IPS-NIHi11 (cell line): ENCODE measurements at regions not wholly inside any gene's neighbourhood (a gene's known extent, or its start where the extent isn't known, plus 50 kb on each side); places are given as distances from the start of the nearest gene placed in this dataset.
"Not testable (repeated sequence)": the region's sequence is repeated elsewhere in the genome, so short reads cannot be mapped to it uniquely, and the experiment has no call there.

Experiments
- DNase-seq: peaks from one replicate; pipeline ENCODE4 v3.0.0; 2012; ENCODE audit warnings: mixed read lengths, low spot score

- no peak for DNase-seq
Measured at GRCh38 chr6:15956205-15957106, 172.4 kb upstream of the MYLIP start.

DNA sequence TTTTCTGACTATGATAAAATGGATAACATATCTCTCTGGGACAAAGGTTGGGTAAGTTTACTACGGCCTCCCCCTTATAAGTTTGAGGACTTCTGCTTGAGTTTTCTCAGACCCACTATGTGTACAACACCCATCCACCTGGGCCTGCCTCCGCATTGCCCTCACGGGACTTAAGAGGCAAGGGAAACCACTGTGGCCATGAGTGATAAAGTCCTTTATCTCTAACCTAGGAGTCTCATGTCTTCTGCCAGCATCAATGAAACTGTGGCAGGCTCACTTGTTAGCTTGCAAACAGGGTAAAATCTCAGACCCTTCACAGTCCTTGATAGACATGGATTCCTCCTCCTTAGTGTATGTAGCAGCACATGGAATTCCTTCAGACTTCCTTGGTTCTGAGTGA, 173.4 kb upstream of the MYLIP start:
- DNase-seq, result no peak

GRCh38 chr6:15953152-15953880, 175.6 kb upstream of the MYLIP start:
- no peak for DNase-seq

GRCh38 chr6:15952231-15953151, 176.4 kb upstream of the MYLIP start:
- no peak for DNase-seq

DNA sequence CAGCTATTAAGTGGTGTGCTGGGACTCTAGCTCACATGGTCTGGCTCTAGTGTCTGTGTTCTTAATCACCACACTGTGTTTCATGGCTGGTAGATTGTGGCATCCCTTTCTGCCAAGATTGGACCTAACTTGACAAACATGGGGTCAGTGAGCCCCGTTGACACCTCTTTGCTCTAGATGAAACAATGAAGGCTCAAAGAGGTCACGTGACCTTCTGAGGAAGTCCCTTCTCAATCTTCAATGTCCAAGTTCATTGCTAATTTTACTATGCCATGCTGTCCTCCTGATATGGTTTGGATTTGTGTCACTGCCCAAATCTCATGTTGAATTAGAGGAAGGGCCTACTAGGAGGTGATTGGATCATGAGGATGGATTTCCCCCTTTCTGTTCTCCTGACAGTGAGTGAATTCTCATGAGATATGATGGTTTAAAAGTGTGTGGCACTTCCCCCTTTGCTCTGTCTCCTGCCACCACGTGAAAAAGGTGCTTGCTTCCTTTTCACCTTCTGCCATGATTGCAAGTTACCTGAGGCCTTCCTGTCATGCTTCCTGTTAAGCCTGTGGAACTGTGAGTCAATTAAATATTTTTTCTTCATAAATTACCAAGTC, 177.8 kb upstream of the MYLIP start:
- no peak for DNase-seq

DNA sequence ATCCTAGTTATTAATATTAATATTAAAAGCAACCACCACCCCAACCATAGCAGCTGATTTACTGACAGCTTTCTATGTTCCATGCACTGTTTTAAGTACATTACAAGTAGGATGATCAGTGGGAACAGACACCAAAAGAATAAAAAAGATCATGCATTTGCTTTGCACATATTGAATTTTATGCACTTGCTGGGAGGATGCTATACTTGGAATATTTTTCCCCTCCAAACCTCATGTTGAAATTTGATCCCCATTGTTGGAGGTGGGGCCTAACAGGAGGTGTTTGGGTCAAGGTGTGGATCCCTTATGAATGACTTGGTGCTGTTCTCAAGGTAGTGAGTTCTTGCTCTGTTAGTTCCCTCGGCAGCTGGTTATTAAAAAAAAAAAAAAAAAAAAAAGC, 178.9 kb upstream of the MYLIP start:
- no peak for DNase-seq

GRCh38 chr6:15948930-15949900, 179.7 kb upstream of the MYLIP start:
- DNase-seq, result peak; percentile 54

DNA sequence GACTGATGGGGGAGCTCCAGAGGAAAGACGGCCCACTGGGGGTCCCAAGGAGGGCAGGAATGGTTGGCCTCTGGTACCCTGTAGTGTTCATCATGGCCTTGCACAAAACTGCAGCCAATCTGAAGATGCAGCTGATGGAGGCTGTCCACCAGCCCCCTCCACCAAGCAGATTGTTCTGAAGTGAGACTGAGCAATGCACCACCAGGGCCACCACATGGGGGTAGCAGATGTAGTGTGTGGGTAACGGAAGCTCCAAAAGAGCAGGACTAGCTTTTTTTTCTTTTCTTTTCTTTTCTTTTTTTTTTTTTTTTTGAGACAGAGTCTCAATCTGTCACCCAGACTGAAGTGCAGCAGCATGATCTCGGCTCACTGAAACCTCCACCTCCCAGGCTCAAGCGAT, 181.0 kb upstream of the MYLIP start:
- DNase-seq, result no peak

- no peak for DNase-seq
Measured at GRCh38 chr6:15947436-15947835, 181.4 kb upstream of the MYLIP start.

GRCh38 chr6:15946701-15947385, 182.0 kb upstream of the MYLIP start:
- DNase-seq, result no peak

DNA sequence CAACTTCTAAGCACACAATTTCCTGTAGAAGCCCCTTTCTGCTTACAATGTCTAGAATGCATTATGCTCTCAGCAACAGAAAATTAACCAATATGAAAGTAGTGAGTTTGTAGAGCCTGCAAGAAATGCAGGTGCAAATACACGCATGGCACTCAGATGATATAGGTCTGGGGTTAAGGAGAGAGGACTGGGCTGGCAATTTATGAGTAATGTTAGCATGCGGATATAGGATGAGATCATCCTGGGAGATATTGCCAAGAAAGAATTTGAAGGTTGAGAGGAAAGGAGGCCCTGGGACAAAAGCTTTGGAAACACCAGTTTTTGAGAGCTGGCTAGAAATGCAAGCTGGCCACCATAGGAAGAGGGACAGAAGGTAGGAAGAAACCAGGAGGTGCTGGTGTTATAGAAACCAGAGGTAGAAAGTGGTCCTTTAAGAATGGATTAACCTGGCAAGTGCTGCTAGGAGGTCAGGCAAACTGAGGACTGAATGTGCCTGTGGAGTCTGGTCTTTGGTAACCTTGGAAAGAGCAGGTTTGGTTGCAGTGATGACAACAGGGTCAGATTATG, 183.2 kb upstream of the MYLIP start:
- no peak for DNase-seq

DNA sequence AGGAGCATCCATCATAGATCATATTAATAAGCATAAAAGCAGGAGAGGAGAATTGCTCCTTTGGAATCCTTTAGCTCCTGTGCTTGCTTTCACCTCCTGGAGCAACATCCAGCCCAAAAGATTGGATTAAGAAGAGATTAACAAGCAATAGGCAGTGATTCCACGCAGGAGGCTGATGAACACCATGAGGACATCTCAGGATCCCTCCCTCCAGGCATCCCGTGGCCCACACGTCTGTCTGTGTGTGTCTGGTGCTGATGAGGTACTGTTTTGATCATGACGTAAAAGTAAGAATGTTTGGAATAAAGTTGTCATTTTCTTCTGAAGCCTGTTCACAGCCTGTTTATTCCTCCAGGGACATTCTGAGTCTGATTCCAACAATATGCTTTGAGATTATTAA, 185.5 kb upstream of the MYLIP start:
- no peak for DNase-seq

- no peak for DNase-seq
Measured at GRCh38 chr6:15941168-15941567, 187.7 kb upstream of the MYLIP start.

DNA sequence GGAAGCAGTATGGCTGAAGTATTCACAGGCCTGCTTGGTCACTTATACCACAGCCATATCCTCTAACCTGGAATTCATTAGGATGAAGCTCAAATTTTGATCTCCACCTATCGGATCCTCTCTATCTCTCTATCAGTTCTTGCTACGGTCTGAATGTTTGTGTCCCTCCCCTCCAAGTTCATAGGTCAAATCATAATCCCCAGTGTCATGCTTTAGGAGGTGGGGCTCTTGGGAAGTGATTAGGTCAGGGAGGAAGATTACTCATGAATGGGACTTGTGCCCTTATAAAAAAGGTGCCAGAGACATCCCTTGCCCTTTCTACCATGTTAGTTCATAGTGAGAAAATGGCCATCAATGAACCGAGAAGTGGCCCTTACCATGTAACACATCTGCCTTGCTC, 190.8 kb upstream of the MYLIP start:
- no peak for DNase-seq

GRCh38 chr6:15937602-15938001, 191.3 kb upstream of the MYLIP start:
- no peak for DNase-seq

- DNase-seq, result no peak
Measured at GRCh38 chr6:15936503-15936902, 192.4 kb upstream of the MYLIP start.

- no peak for DNase-seq
Measured at GRCh38 chr6:15935661-15936060, 193.2 kb upstream of the MYLIP start.

- not testable (repeated sequence) for DNase-seq
Measured at GRCh38 chr6:15931697-15932096, 197.2 kb upstream of the MYLIP start.

DNA sequence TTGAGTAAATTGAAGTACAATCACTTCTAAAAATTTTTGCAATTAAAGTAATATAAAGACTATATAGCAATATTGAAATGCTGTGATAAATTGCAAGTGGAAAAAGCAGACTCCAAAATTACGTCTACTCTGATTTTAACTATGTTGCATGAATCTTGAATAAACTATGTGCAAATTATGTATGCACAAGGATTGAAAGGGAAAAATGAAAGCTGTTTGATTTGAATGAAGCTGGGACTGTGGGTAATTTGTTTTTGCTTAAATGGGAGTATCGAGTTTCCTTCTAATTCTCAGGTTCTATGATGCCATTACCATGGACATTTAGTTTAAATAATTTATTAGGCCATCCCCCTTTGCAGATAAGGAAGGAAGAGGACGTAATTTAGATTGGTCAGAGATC, 198.7 kb upstream of the MYLIP start:
- DNase-seq, result no peak

DNA sequence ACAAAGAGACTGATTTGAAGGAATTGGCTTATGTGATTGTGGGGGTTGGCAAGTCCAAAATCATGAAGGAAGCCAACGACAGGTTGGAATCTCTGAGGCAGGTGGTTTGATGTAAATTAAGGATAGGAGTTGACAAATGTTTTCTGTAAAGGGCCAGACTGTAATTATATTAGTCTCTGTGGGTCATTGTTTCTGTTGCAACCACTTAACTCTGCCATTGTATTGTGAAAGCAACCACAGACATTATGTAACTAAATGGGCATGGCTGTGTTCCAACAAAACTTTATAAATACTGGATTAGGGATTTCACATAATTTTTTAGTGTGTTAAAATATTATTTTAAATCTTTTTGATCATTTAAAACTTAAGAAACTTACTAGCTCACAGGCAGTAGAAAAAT, 199.2 kb upstream of the MYLIP start:
- DNase-seq, result no peak
